SK-N-SH (cell line): ENCODE measurements at regions not wholly inside any gene's neighbourhood (a gene's known extent, or its start where the extent isn't known, plus 50 kb on each side); places are given as distances from the start of the nearest gene placed in this dataset.

ENCODE experiments used
- CHD2 ChIP-seq: fragments of 150-350 bp; IDR thresholded peaks from 2 replicates; pipeline ENCODE4 v1.6.1; 2018; ENCODE audit warnings: low read length; ENCODE audit not compliant: partially characterized antibody
- TF ChIP-seq, protein P1 (sequence below): fragments of 200-600 bp; sonication (generic); IDR thresholded peaks from 2 replicates; pipeline ENCODE4 v1.6.1; 2017; ENCODE audit warnings: antibody characterized with exemption, mild to moderate bottlenecking, moderate library complexity

GRCh38 chr7:86226191-86226590 lies 417.5 kb upstream of the GRM3 start:
- TF ChIP-seq CHD2 = no peak
- TF ChIP-seq, protein P1, sequence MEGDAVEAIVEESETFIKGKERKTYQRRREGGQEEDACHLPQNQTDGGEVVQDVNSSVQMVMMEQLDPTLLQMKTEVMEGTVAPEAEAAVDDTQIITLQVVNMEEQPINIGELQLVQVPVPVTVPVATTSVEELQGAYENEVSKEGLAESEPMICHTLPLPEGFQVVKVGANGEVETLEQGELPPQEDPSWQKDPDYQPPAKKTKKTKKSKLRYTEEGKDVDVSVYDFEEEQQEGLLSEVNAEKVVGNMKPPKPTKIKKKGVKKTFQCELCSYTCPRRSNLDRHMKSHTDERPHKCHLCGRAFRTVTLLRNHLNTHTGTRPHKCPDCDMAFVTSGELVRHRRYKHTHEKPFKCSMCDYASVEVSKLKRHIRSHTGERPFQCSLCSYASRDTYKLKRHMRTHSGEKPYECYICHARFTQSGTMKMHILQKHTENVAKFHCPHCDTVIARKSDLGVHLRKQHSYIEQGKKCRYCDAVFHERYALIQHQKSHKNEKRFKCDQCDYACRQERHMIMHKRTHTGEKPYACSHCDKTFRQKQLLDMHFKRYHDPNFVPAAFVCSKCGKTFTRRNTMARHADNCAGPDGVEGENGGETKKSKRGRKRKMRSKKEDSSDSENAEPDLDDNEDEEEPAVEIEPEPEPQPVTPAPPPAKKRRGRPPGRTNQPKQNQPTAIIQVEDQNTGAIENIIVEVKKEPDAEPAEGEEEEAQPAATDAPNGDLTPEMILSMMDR = no peak
